DMS 273 (cell line): ENCODE measurements at regions not wholly inside any gene's neighbourhood (a gene's known extent, or its start where the extent isn't known, plus 50 kb on each side); places are given as distances from the start of the nearest gene placed in this dataset.
"Not testable (repeated sequence)": the region's sequence is repeated elsewhere in the genome, so short reads cannot be mapped to it uniquely, and the experiment has no call there.

Experiments used
- DNase-seq: peaks from one replicate; lab custom pipeline; 2025; ENCODE audit not compliant: unreplicated experiment; lab: John Stamatoyannopoulos, UW

DNA sequence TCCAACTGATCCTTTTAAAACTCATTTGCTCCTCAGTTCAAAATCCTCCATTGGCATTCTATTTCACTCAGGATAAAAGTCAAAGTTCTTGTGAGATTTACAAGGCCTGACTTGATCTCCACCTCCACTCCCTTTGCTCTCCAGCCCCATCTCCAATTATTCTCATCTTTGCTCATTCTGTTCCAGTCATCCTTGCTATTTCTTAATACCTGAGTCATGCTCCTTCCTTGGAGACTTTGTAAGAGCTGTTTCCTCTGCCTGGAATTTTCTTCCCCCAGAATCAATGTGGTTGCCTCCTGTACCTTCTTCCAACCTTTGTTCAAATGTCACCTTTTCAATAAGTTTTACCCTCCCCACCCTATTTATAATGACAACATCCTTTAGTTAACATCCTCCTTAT is 373.5 kb downstream of the HTR1B start:
- DNase-seq, result no peak

DNA sequence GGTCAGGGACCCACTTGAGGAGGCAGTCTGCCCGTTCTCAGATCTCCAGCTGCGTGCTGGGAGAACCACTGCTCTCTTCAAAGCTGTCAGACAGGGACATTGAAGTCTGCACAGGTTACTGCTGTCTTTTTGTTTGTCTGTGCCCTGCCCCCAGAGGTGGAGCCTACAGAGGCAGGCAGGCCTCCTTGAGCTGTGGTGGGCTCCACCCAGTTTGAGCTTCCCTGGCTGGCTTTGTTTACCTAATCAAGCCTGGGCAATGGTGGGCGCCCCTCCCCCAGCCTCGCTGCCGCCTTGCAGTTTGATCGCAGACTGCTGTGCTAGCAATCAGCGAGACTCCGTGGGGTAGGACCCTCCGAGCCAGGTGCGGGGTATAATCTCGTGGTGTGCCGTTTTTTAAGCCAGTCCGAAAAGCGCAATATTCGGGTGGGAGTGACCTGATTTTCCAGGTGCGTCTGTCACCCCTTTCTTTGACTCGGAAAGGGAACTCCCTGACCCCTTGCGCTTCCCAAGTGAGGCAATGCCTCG is 375.4 kb downstream of the HTR1B start:
- not testable (repeated sequence) for DNase-seq

DNA sequence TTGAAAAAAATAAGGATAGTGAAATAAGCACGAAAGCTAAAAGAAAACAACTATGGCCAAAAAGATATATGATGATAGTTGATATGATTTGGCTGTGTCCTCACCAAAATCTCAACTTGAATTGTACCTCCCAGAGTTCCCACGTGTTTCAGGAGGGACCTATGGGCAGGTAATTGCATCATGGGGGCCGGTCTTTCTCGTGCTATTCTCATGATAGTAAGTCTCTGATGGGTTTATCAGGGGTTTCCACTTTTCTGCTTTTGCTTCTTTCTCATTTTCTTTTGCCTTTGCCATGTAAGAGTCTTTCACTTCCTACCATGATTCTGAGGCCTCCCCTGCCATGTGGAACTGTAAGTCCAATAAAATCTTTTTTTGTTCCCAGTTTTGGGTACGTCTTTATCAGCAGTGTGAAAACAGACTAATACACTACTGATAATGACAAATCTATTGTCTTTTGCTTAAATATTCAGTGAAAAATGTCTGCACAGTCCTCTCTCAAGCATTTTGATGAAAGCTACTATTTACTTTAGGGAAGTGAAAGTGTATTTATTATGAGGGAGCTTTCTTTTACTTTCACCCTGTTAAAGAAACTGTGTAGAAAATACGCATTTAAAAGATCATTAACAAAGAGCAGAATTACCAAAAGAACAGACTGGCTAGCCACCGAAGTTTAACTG is 389.1 kb downstream of the HTR1B start:
- DNase-seq, result no peak

DNA sequence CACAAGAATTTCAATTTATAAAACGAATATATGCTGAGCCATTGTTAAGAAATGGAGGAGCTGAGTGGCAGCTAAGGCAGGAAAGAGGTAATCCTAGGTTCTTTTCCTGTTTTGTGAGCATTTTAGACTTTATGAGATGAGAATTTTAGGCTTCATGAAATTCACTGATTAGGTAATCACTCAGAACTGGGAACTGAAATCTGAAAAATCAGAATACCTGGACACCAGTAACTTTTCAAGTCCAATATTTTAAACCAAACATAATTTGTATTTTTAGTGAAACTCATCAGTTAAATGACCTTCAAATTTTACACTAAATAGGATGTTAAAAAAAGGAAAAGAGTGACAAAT is 389.9 kb downstream of the HTR1B start:
- no peak for DNase-seq

DNA sequence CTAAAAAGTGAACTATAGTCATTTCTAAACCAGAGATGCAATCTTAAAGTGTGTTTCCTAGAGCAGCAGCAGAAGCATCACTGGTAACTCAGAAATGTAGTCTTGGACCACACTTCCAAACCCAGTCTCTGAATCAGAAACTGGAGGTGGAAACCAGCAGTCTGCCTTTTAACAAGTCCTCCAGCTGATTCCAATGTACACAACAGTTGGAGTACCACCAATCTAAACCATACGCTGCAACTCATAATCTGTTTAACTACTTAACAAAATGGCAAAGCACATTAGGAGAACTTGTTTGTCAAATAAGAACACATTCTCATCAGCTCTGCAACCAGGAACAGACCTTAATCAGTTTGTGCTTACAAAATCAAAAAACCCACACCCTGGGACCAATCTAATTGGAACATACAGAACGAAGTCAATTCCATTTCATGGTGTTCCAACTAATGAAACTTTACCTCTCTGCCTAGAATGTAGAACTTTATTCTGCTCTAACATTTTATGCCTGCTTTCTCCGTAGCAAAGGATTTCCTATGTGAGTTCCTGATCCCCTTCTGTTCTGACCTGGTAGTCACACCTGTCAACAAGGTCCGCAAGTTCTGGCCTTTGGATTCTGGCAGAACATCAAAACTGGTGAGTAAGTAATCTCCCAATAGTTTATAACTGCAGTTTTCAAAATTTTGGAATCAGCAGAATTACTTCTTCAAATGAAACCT is 390.4 kb downstream of the HTR1B start:
- peak; percentile 2 for DNase-seq

DNA sequence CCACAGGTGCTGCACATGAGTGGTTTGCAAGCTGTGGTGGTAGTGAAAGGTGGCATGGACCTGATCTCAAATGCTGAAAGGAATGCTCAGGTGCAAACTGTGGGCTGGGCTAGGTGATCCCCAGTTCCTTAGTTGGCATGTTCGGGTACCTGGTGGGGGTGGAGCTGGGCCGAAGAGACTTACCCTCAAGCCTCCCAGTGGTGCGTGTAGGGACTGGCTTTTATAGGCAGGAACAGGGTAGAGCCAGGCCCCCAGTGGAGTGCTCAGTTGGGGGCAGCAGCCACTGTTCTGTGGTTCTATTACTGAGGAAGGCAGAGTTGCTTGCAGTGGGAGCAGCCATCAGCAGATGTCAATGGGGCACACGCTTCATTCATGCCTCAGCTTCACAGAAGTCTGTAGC is 399.8 kb downstream of the HTR1B start:
- no peak for DNase-seq

DNA sequence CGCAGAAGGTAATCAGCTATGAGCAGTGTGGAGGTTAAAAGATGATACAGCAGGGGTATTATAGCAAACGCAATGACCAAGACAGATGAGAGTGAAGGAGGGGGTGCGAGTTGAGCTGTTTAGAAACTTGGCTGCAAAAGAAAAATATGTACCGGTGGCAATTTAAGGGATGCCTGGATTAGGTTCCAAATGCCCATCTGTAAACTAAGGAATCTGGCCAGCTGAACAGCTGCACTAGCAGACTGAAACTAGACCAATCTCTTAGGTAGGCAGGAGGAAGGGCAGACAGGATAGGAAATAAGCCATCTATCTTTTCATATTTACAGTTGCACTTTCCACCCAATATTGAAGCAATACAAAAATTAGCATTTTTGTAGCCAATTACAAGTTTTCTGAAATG is 407.6 kb downstream of the HTR1B start:
- peak; percentile 0 for DNase-seq

DNA sequence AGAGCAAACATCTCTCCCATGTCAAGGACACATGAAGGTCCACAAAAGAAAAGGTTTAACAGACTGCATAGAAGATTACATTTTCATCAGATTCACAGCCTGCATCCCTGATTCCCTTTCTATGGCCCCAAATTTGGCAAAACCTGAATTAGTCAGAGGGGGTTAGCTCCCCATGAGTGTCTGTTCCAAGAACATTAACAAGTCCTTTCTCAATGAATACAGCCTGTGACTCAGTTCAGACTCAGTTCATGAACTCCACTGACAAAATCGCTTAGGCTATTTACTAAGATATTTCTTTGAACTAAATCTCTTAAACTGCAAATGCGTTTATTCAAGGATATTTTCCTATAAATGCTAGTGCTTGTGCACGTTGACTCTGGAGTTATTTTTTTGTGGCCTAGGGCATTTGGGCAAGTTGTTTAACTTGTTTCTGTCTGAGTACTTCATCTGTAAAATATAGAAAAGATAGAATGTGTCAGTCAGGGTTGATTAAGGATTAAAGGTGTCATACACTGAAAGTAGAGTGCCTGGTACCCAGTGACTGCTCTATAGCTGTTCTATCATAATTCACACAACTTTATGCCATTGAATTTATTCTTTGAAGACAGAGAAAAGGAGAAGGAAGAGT is 422.6 kb downstream of the HTR1B start:
- DNase-seq, result no peak

DNA sequence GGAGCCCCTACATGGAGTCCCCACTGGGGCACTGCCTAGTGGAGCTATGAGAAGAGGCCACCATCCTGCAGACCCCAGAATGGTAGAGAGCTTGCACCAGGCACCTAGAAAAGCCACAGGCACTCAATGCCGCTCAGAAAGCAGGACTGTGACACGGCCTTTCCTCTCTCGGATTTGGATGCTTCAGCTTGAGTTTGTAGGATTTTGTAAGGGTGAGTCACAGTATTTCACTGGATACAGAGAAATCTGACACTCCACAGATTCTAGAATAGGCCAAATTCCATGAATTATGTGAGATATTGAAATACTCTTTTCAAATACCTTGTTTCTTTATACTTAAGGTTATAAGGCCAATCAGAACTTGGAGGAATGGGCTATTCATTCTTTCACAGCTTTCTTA is 424.5 kb downstream of the HTR1B start:
- no peak for DNase-seq

DNA sequence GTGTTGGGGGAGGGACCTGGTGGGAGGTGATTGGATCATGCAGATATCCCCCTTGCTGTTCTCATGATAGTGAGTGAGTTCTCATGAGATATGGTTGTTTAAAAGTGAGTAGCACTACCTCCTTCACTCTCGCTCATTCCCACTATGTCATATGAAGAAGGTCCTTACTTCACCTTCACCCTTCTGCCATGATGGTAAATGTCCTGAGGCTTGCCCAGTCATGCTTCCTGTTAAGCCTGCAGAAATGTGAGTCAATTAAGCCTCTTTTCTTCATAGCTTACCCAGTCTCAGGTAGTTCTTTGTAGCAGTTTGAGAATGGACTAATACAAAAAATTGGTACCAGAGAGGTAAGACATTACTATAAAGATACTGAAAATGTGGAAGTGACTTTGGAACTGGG is 425.9 kb downstream of the HTR1B start:
- no peak for DNase-seq

DNA sequence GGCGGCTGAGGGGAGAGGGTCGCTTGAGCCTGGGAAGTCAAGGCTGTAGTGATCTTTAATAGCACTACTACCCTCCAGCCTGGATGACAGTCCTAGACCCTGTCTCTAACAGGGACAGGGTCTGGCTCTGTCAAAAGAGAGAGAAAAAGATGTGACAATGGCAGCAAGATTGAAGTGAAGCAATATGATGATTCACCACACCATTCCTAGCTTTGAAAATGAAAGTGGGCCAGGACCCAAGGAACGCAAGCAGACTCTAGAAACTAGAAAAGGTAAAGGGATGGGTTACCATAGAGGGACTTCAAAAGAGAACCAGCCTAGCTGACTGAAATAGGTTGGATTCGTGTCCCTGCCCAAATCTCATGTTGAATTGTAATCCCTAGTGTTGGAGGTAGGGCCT is 426.9 kb downstream of the HTR1B start:
- no peak for DNase-seq

DNA sequence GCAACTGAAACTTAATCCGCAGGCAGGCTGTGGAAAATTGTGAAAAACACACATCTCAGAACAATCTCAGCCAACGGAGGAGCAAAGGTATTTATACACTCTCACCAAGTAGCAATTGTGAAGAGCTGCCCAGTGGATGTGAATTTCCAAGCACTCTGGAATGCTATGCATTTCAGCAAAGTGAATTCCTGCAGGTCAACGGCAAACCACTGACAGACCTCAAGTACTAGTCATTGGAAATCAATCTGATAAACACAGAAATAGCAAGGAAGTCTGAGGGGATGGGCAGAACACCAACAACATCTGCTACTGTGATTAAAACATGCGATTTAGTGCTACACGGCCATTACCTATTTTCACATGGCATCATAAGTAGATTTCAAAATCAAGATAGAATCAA is 429.1 kb downstream of the HTR1B start:
- no peak for DNase-seq

DNA sequence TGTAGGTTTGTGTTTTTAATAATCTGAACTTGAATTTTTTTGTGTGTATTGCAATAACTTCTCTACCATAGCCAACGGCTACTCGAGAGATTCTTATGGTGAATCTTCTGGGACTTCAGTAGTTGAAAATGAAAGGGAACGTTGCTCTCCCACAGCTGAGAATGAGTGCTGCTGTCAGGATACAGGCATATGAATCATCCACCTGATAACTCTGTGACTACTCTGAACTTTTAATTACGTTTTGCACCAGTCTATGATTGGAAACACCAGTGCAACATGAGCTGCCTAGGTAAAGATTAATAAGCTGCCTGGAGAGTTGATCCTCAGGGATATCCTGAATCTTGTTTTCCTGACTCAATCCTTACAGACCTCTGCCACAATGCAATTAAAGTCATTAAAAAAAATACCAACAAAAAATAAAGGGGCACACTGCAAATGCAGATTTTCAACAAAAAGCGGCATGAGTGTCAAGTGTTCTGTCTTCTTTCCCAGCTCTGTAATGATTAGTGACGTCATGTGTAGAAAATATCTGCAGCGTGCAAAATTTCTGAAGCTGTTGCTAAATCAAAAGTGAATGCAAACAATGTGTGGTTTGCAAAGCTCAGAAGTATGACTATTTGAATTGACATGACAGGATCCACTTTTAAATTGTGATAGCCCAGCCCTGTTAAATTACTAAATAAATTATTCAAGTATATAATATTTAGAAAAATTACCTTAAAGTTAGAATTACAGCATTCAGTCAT is 432.2 kb downstream of the HTR1B start:
- DNase-seq, result no peak

DNA sequence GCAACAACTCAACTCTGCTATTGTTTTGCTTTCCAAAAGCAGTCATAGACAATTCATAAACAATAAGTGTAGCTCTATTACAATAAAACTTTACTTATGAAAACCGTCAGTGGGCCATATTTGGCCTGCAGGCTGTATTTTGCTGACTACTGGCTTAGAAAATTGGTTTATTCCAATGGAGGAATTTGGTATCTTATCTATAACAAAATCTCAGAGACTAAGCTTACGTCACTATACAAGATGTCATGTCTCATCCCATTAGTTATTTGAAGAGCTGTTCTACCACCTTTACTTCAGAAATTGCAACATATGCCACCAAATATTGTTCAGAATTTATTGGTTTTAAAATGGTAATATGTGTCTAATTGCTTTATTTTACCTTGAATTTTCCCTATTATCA is 436.9 kb downstream of the HTR1B start:
- DNase-seq, result no peak

DNA sequence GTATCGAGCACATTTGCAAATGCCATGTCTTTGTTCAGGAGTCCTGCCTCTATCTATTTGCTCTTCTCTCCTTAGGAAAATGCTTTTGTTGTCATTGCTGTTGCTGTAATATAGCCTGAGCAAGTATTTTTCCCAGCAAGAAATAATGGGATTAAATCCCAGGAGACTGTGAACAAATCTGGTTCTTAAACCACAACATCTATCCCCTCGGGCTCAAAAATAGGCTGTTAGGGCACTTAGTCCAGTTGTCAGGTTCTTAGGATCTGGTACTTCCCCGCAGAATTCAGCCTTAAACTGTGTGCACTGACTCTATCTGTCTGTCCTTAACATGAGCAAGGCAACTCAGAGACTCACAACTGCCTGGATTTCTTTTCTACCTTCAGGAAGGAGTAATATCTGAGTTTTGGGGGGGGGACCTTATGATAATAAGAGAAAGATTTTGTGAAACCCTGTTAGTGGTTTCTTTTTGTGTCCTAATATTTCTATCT is 437.5 kb downstream of the HTR1B start:
- DNase-seq, result no peak

DNA sequence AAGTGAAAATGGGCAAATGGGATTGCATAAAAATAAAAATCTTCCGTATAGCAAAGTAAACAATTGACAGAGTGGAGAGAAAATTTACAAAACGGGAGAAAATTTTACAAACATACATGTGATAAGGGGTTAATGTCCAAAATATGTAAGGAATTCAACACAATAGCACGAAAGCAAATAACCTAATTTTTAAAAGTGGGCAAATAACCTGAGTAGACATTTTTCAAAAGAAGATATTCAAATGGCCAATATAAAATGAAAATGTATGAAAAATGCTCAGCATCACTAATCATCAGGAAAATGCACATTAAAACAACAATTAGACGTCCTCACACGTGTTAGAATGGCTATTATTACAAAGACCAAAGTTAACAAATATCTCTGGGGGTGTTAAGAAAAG is 441.5 kb downstream of the HTR1B start:
- no peak for DNase-seq

DNA sequence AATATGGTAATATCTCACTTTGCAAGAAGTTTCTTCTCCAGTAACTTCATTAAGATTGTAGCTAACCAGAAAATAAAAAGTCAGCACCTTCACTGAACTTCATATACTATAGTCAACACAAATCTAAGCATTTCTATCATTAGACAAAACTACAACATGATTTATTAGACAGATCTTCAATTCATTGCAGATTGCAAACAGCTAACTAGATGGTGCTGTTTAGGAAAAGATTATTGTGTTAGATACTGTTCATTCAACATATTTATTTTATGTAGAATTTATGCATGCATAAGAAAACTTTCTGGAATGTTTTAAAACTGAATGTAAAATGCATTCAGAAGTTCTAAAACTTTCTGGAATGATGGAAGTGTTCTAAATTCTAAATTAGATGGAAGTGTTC is 442.1 kb downstream of the HTR1B start:
- DNase-seq, result no peak

DNA sequence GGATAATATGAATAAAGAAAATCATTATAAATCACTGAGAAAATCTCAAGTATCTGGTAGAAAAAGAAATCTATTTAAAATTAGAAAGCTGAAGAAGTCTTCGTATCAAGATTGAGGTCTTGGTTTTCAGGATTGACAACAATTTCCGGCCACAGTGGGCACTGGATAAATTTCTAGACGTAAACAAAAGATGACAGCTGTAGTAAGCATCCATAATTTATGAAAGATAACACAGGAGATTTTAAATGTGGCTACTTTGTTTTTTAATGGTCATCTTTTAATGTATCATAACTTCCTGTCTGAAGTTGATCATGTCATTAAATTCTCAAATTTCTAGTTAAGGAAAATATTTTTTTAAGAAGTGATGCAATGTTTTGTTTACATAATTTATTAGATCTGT is 444.2 kb downstream of the HTR1B start:
- DNase-seq, result no peak

DNA sequence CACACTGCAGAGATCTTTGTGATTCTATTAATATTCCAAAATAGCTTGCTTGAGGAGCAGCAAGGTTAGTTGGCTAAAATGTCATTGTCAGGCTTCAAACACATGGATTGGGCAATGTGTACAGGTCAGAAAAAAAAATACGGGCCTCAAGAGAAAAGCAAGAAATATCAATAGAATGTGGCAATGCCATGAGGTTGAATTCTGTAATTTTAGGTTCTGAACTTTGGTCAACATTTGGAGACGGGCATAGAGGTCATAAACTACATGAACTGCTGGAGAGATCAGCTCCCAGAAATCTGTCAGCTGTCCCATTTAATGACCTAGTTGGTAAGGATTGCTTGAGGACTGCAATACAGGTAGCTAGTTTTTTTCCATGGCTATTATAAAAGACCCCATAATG is 445.8 kb downstream of the HTR1B start:
- DNase-seq, result no peak

DNA sequence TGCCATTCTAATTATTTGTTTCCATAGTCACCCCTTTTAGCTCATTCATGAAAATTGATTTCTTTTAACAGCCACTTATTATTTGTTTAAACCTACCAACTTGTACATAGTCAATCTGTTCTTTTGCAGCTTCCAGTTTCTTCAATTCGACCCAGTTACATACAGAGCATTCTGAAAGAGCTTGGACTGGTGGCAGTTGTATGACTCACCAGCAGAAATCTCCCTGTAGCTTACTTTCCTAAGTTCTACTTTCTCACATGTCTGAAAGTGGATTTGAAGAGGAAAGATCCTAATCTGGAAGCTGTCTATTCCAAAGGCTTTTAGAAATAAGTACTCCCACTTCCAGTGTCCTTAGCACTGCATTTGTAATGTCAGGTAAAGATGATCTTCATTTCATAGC is 447.9 kb downstream of the HTR1B start:
- DNase-seq, result no peak

DNA sequence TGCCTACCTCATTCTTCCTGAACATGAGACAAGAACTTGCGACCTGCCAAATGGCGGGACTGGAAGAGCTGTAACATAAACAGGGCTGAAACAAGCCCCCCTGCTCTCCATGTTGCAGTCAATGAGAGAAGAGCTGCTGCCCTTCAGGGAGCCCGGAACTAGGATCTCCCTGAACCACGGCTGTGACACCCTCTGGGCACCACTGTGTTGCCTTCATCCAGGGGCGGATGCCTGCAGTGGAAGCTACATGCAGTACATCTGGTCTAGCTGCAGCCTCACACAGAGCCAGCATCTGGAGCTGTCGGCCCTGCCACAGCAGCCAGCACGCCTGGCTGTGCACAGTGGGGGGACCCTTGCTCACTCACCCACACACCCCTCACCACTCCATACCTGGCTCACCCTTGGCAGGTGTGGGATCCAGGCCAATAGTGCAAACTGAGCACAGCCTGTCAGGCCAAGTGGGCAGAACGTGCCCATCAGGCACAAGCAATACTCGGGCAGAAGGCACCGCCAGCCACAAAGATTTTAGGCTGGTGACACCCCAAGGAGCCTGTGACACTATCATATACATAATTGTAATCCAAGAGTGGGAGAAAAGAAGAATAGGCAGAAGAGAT is 451.3 kb downstream of the HTR1B start:
- no peak for DNase-seq
